Small intestine (tissue), 7 donors: ENCODE measurements at regions not wholly inside any gene's neighbourhood (a gene's known extent, or its start where the extent isn't known, plus 50 kb on each side); places are given as distances from the start of the nearest gene placed in this dataset.

Experiments
- DNase-seq, 2 donors: peaks; one replicate each; pipeline versions ENCODE4 v3.0.0 to v3.0.0-alpha.2; 2013
- FAIRE-seq: peaks from 2 replicates; lab custom pipeline; 2012; peaks lifted over from hg19 to GRCh38; lab: Jason Lieb, UNC
- H3K27ac ChIP-seq, 3 donors: one replicate each; pipeline ENCODE4 v1.5.1; 2013; ENCODE audit warnings: low read length in 2 of 3, mild to moderate bottlenecking in 2 of 3, control low read depth in 1 of 3, inconsistent platforms in 1 of 3, low read depth in 1 of 3, moderate library complexity in 1 of 3
- H3K27me3 ChIP-seq, 3 donors: one replicate each; pipeline ENCODE4 v1.6.1; 2013; ENCODE audit warnings: low read length in 3 of 3, inconsistent platforms in 1 of 3; ENCODE audit not compliant: control insufficient read depth in 3 of 3, insufficient read depth in 3 of 3
- H3K36me3 ChIP-seq, 3 donors: one replicate each; pipeline ENCODE4 v1.6.1; 2013; ENCODE audit warnings: low read length in 3 of 3, inconsistent platforms in 1 of 3, low read depth in 1 of 3, mild to moderate bottlenecking in 1 of 3, moderate library complexity in 1 of 3; ENCODE audit not compliant: control insufficient read depth in 3 of 3, insufficient read depth in 2 of 3
- H3K4me1 ChIP-seq, 3 donors: one replicate each; pipeline ENCODE4 v1.6.1; 2013; ENCODE audit warnings: low read length in 2 of 3, inconsistent platforms in 1 of 3, low read depth in 1 of 3, mild to moderate bottlenecking in 1 of 3, moderate library complexity in 1 of 3; ENCODE audit not compliant: control insufficient read depth in 3 of 3, insufficient read depth in 2 of 3
- H3K4me3 ChIP-seq, 3 donors: one replicate each; pipeline ENCODE4 v1.5.1; 2013; ENCODE audit warnings: low read length in 3 of 3, control low read depth in 1 of 3, inconsistent platforms in 1 of 3, low read depth in 1 of 3, mild to moderate bottlenecking in 1 of 3, moderate library complexity in 1 of 3
- H3K9me3 ChIP-seq, 2 donors: one replicate each; pipeline ENCODE4 v1.6.1; 2013; ENCODE audit warnings: low read depth in 1 of 2, low read length in 1 of 2; ENCODE audit not compliant: control insufficient read depth in 2 of 2, insufficient read depth in 1 of 2
- WGBS, 3 donors: extraction: QIAGEN DNeasy Blood & Tissue Kit; methylation state at CpG; one replicate each; pipeline ENCODE4 v1.1.7; 2013; 5-methylcytosine and 5-hydroxymethylcytosine counted together
- donor health status: healthy with polysubstance abuse.
- donor health status: control.
- donor health status: control.
- donor health status: Bipolar disorder and iron deficiency.
- donor health status: healthy.

DNA sequence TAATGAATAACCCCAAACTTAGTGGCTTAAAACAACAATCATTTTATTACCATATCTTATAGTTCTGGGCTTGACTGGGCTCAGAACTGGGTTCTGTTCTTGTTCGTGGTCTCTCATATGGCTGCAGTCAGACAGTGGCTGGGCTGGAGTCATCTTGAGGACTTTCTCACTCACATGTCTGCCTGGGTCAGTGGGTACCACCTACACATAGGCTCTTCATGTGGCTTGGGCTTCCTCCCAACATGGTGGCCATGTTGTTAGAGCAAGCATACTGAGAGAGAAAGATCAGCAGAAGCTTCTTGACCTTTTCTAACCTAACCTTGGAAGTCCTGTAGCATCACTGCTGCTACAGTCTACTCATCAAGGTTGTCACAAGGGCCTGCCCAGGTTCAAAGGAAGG is 158.6 kb upstream of the SDK2 start:
- no peak for FAIRE-seq
- no peaks in the 10 kb centered on the region for H3K36me3 ChIP-seq

DNA sequence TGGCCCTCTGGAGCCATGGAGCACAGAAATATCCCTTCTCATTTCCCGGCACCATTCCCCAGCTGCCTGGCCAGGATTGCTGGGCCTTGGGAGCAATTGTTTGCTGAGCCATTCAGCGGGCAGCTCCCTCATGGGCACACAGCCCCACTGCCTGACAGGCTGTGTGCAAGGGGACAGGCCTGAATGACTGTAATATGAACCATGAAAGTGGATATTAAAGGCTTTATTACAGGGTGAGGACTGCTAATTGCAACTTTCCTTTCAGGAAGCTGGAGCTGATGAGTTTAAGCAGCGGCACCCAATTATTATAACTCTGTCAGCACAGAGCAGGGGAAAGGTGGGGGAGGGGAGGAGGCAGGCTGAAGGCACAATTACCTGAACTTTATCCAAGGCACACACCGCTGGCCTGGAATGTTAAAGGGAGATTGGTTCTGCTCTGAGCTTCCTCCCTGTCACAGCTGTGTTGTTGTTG is 159.8 kb upstream of the SDK2 start:
- Histone ChIP-seq H3K27me3 (no peaks in the 10 kb centered on the region), H3K4me1 (peaks cover 0 to 3% (median 1%) of the 10 kb centered on the region in 3 donors), H3K4me3 (no peak overlapping the region), H3K36me3 (no peaks in the 10 kb centered on the region), H3K9me3 (peaks cover 0 to 4% of the 10 kb centered on the region in 2 donors), H3K27ac (peak overlapping the region in 1 of 3 donors; percentile 7)
- 17 to 50% (median 33%) methylated on average over 4 of the region's 4 CpGs for WGBS, 3 donors
- FAIRE-seq (no peak), DNase-seq (peak; percentile 15 to 39)

More for the DNA sequence above, 158.6 kb upstream of the SDK2 start:
- H3K27ac ChIP-seq, result no peak overlapping the region
- no peak for DNase-seq
- 86 to 92% (median 87%) methylated on average over 1 of the region's 1 CpG for WGBS, 3 donors
- no peaks in the 10 kb centered on the region for H3K27me3 ChIP-seq
- H3K4me3 ChIP-seq, result no peak overlapping the region
- H3K4me1 ChIP-seq, result peaks cover 0 to 8% (median 6%) of the 10 kb centered on the region in 3 donors
- H3K9me3 ChIP-seq, result peaks cover 0 to 4% of the 10 kb centered on the region in 2 donors

DNA sequence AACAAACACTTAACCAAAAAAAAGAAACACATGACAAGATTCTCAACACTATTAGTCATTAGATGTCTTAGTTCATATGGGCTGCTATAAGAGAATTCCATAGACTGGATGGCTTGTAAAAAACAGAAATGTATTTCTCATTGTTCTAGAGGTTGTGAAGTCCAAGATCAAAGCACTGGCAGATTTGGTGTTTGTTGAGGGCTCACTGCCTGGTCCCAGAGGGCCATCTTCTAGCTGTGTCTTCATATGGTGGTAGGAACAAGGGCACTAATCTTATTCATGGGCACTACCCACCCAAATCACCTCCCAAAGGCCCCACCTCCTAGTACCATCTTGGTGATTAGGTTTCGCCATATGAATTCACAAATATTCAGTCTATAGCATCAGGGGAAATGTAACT is 162.5 kb upstream of the SDK2 start:
- FAIRE-seq, result no peak
- no peak overlapping the region for H3K27ac ChIP-seq
- 93 to 100% (median 97%) methylated on average over 1 of the region's 1 CpG for WGBS, 3 donors

DNA sequence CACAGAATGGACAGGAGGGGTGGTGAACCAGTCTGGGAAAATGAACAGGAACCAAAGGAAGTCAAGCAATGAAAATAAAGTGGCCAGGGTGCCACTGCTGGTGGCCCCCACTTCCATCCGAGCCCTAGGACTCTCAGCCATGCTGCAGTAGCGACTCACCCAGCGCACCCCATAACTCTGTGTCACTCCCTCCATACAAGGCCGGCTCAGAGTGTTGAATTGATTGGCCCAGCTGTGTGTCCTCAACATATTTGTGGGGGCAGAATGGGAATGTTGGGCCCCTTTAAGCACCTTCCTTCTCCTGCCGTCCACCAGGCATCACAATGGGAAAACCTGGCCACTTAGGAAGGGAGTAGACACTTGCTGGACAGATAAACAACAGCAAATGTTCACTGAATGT is 169.0 kb upstream of the SDK2 start:
- Histone ChIP-seq H3K9me3 (no peaks in the 10 kb centered on the region), H3K4me3 (no peak overlapping the region), H3K36me3 (no peaks in the 10 kb centered on the region), H3K27me3 (peaks cover 0 to 2% (median 0%) of the 10 kb centered on the region in 3 donors), H3K4me1 (no peaks in the 10 kb centered on the region), H3K27ac (no peak overlapping the region)
- 85 to 91% (median 88%) methylated on average over 5 of the region's 5 CpGs for WGBS, 3 donors
- DNase-seq, result no peak
- no peak for FAIRE-seq

More for the DNA sequence above, 162.5 kb upstream of the SDK2 start:
- DNase-seq, result no peak
- Histone ChIP-seq H3K27me3 (no peaks in the 10 kb centered on the region), H3K4me3 (no peak overlapping the region), H3K36me3 (no peaks in the 10 kb centered on the region), H3K4me1 (no peaks in the 10 kb centered on the region), H3K9me3 (peaks cover 0 to 4% of the 10 kb centered on the region in 2 donors)

DNA sequence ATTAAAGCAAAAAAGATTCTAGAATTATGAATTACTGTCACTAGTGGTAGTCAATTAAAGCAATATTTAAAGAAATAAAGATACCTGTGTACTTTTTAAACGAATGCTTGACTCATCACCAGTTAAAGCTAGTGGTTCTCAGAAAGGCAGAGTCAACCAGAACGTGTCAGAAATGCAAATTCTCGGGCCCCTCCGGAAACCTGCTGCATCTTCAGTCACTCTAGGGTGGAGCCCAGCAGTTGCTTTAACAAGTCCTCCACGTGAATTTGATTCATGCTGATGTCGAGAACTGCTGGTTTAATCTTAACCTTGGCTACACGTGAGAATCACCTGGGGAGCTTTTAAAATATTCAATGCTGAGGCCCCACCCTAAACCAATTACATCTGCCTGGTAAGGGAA is 169.8 kb upstream of the SDK2 start:
- Histone ChIP-seq H3K4me1 (no peaks in the 10 kb centered on the region), H3K36me3 (no peaks in the 10 kb centered on the region), H3K27me3 (peaks cover 0 to 2% (median 0%) of the 10 kb centered on the region in 3 donors), H3K9me3 (no peaks in the 10 kb centered on the region), H3K27ac (no peak overlapping the region), H3K4me3 (no peak overlapping the region)
- FAIRE-seq (no peak), DNase-seq (no peak)
- WGBS, 3 donors, result 38 to 41% (median 41%) methylated on average over 7 of the region's 7 CpGs

DNA sequence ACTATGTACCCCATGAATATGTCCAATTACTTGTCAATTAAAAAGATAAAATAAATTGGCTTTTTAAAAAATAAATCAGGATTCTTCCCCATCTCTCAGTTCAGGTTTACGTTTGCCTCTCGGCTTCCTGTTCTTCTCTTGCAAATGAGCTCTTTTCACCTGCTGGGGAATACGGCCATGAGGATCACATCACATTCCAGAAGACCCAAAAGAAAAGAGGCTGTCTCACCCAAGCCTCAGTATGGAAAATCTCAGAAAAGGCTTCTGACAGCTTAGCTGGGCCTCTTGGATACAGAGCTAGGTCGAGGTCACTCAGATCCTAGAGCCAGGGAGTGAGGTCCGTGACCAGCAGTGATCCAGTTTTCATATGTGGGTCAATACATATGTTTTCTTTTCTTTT is 171.2 kb upstream of the SDK2 start:
- Histone ChIP-seq H3K27me3 (peaks cover 0 to 2% (median 0%) of the 10 kb centered on the region in 3 donors), H3K9me3 (no peaks in the 10 kb centered on the region), H3K27ac (no peak overlapping the region), H3K4me1 (no peaks in the 10 kb centered on the region), H3K4me3 (no peak overlapping the region), H3K36me3 (no peaks in the 10 kb centered on the region)
- DNase-seq (no peak), FAIRE-seq (no peak)
- 79 to 85% (median 81%) methylated on average over 5 of the region's 5 CpGs for WGBS, 3 donors

DNA sequence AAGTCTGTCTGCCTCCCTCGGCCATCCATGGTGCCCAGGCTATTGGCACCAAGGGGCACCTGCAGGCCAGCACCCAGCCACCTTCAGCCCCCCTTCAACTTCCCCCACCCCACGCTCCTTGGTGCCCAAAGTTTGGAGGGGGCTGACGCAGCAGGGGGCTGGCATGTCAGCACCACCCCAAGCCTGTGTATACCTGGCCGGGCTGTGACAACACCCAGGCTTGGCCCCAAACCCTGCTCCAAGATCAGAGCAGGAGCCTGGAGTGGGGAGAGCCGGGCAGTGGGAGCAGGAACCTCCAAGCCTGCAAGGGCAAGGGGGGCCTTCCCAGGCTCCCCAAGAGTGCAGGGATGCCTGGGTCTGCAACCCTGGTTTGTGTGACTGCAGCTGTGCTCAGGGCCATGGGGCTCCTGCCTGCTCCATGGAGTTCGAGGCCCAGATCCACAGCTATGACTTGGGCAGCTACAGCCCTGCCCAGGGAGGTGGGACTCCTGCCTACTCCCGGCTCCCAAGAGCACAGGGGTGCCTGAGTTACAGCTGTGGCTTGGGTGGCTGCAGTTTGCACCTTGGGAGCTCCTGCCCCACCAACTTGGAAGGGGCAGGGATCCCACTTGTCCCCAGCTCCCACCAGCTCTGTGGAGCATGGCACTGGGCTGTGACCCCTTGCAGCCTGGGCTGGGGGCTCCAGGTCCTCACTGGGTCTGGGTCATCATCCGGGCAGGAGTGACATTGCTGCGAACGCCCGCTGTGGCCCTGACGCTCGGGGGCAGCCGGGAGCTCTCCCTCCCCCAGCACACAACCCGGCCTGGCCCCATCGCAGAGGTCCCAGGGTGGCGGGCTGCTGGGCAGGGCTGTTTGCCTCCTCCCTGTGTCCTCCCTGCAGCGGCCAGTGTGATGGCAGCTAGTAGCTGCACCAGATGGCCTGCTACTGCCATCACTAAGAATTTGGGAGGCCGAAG is 175.5 kb upstream of the SDK2 start:
- Histone ChIP-seq H3K27ac (no peak overlapping the region), H3K36me3 (no peaks in the 10 kb centered on the region), H3K9me3 (no peaks in the 10 kb centered on the region), H3K27me3 (no peaks in the 10 kb centered on the region), H3K4me3 (no peak overlapping the region), H3K4me1 (no peaks in the 10 kb centered on the region)
- no peak for DNase-seq
- 85 to 91% (median 88%) methylated on average over 18 to 19 of the region's 19 CpGs for WGBS, 3 donors
- no peak for FAIRE-seq

DNA sequence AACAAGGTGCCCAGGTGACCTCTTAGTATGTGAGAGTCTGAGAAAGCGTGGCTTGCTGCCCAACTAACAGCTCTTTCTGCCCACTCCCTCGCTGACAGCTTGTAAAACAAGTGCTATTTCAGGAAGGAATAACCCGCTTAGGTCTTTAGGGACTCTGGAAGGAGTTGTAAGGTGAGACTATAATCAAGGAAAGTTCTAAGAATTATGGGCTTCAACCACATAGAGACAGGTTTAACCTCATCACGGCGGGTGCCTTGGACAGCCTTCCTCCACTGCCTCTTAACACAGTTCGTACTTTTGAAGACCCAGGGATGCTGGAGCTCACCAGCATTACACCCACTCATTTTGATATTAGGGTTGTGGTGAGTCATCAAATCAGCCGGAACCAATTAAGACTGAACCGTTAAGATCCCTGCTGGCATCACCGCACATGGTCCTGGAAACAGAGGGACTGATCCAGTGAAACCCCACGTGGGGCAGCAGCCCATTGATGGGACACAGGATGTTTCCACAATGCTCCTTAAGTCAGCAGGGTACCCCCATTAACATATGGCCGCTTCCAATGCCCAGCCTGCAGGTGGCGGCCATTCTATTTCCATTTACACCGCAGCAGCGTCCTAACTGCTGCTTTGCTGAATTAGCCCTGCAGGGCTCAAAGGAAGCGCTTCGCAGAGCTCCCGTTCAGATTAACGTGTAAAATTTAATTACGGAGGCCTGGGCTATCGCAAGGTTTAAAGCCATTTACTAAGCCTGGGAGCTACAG is 176.6 kb upstream of the SDK2 start:
- WGBS, 3 donors, result 28 to 40% (median 39%) methylated on average over 20 of the region's 20 CpGs
- DNase-seq, result peak; percentile 12 to 22

More for the DNA sequence above, 176.6 kb upstream of the SDK2 start:
- H3K27me3 ChIP-seq, result no peaks in the 10 kb centered on the region
- no peaks in the 10 kb centered on the region for H3K9me3 ChIP-seq
- H3K36me3 ChIP-seq, result no peaks in the 10 kb centered on the region
- no peak for FAIRE-seq
- H3K4me1 ChIP-seq, result no peaks in the 10 kb centered on the region
- H3K27ac ChIP-seq, result no peak overlapping the region
- no peak overlapping the region for H3K4me3 ChIP-seq
